ENCODE measurements at regions not wholly inside any gene's neighbourhood (a gene's known extent, or its start where the extent isn't known, plus 50 kb on each side); places are given as distances from the start of the nearest gene placed in this dataset.
A peak's percentile ranks its signal among the peaks of the same experiment; 100 is the strongest.

- DNase-seq = peak in 1 of 3 donors; percentile 27
- TF ChIP-seq, protein P1, sequence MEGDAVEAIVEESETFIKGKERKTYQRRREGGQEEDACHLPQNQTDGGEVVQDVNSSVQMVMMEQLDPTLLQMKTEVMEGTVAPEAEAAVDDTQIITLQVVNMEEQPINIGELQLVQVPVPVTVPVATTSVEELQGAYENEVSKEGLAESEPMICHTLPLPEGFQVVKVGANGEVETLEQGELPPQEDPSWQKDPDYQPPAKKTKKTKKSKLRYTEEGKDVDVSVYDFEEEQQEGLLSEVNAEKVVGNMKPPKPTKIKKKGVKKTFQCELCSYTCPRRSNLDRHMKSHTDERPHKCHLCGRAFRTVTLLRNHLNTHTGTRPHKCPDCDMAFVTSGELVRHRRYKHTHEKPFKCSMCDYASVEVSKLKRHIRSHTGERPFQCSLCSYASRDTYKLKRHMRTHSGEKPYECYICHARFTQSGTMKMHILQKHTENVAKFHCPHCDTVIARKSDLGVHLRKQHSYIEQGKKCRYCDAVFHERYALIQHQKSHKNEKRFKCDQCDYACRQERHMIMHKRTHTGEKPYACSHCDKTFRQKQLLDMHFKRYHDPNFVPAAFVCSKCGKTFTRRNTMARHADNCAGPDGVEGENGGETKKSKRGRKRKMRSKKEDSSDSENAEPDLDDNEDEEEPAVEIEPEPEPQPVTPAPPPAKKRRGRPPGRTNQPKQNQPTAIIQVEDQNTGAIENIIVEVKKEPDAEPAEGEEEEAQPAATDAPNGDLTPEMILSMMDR (IDR thresholded peaks at IDR 0.05) = no peak
- H3K9me3 ChIP-seq = no peaks in the 10 kb centered on the region
- no peaks in the 10 kb centered on the region for H3K4me1 ChIP-seq (ENCODE audit: low read depth)
- H3K36me3 ChIP-seq (ENCODE audit: low read depth) = no peaks in the 10 kb centered on the region
- no peak overlapping the region for H3K4me3 ChIP-seq
- no peak for ATAC-seq
- intact Hi-C loops (cut with DNase I, micrococcal nuclease) = no loop called here
These were observed 124.5 kb downstream of the NCOR2 start for GRCh38 chr12:124442772-124443445.

- DNase-seq (no peak), ATAC-seq (no peak)
- Histone ChIP-seq H3K9me3 (no peaks in the 10 kb centered on the region), H3K4me1 (ENCODE audit: low read depth) (no peaks in the 10 kb centered on the region), H3K36me3 (ENCODE audit: low read depth) (no peaks in the 10 kb centered on the region), H3K4me3 (no peak overlapping the region)
- TF ChIP-seq, protein P1 (IDR thresholded peaks at IDR 0.05) = no peak
- intact Hi-C loops (cut with DNase I, micrococcal nuclease) = no loop called here
These were observed 125.1 kb downstream of the NCOR2 start for GRCh38 chr12:124442281-124442680.

DNA sequence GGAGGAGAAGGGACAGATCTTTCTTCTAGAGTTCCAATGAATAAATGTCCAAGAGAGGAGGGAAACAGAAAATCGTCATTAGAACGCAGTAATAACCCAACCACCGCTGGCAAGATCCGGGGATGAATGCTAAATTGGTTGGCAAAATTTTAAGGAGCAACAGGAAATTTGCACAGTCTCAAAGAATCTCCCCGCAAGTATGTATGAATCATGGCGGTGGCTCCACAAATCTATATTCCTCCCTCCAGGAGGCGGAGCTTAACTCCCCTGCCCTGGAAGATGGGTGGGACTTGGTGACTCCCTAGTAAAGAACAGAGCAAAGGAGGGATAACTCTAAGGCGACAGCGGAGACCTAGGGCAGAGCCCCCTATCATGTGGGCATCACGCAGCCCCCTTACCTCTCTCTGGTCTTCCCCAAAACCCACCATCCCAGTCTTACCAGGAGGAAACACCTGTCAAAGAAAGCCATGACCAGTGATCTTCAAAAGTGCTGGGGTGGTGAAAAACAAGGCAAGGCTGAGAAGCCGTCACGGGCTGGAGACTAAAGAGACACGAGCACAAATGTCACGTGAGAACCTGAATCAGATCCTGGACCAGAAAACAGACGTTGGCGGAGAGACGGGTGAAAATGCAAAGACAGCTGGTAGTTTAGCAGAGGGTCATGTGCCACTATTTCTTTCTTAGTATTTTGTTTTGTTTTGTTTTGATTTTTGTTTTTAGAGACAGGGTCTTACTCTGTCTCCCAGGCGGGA lies 125.8 kb downstream of the NCOR2 start:
- Histone ChIP-seq H3K36me3 (ENCODE audit: low read depth) (no peaks in the 10 kb centered on the region), H3K9me3 (no peaks in the 10 kb centered on the region), H3K4me1 (ENCODE audit: low read depth) (no peaks in the 10 kb centered on the region), H3K4me3 (no peak overlapping the region)
- ATAC-seq (peak; percentile 31), DNase-seq (no peak)
- TF ChIP-seq, protein P1 (IDR thresholded peaks at IDR 0.05) = no peak
- intact Hi-C loops (cut with DNase I, micrococcal nuclease) = no loop called here

GRCh38 chr12:124440841-124441381 lies 126.5 kb downstream of the NCOR2 start:
- TF ChIP-seq, protein P1 (IDR thresholded peaks at IDR 0.05) = no peak
- DNase-seq (no peak), ATAC-seq (no peak)
- Histone ChIP-seq H3K9me3 (no peaks in the 10 kb centered on the region), H3K4me1 (ENCODE audit: low read depth) (no peaks in the 10 kb centered on the region), H3K36me3 (ENCODE audit: low read depth) (no peaks in the 10 kb centered on the region), H3K4me3 (no peak overlapping the region)
- intact Hi-C loops (cut with DNase I, micrococcal nuclease) = no loop called here

DNA sequence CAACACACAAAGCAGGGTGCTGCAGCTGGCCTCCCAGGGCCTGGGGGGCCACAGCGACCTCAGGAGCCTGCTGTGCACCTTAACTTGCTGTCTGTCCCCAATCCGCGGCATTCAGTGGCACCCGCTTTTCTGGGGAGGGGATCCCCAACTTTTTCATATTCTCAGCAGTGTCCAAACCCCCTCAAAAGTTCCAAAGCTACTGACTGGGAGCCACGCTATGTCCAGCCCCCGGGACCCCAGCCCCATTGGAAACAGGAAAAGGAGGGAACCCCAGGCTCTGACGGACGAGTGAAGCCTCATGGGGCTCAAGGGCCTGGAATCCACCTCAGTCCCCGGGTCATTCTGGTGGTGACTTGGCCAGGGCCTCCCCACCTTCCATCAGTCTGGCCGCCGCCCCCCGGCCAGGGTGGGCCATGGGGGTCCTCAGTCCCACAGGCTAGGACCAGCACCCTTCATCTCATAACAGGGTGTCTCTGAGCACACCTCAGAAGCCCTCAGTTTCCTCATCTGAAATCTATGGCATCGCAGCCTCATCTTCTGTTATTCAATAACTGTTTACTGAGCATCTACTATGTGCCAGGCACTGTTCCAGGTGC lies 127.3 kb downstream of the NCOR2 start:
- H3K4me1 ChIP-seq (ENCODE audit: low read depth) = no peaks in the 10 kb centered on the region
- intact Hi-C loops (cut with DNase I, micrococcal nuclease) = no loop called here
- TF ChIP-seq, protein P1 (IDR thresholded peaks at IDR 0.05) = no peak

More for the DNA sequence above, 127.3 kb downstream of the NCOR2 start:
- no peaks in the 10 kb centered on the region for H3K9me3 ChIP-seq
- ATAC-seq = no peak
- DNase-seq = no peak
- H3K4me3 ChIP-seq = no peak overlapping the region
- no peaks in the 10 kb centered on the region for H3K36me3 ChIP-seq (ENCODE audit: low read depth)
